ENCODE measurements at regions not wholly inside any gene's neighbourhood (a gene's known extent, or its start where the extent isn't known, plus 50 kb on each side); places are given as distances from the start of the nearest gene placed in this dataset.

DNA sequence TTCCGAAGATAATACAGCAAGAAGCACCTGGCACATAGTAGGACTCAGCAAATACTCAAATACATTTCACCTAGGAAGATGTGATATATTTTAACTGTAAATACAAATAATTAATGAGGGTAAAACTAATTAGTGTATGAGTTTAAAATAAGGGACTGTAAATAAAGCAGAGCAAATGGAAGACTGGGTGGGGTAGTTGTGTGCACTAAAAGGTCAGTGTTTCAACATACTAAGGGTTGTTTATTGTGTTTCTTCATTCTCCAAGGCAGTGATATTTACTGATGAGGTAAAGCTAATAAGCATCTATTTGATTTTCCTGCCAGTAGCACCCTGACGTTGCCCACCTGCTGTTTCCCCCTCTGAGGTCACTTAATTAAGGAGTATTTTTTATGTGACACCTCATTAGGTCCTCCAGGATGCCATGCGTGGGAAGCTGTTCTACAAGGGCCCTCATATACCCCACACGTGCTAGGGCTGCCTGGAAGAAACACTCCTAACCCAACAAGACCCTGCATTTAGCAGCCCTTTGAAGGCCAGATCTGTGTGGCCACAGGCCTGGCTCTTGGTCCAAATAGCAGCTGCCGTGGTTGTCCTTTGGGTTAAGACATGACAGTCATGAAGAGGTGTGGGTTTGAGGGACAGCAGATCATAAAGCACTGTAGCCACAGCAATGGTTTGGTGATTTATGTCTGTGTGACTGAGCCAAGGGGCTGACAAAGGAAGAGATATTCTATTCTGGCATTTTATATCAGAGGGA is 97.5 kb upstream of the RPS23 start (continued):
- TF ChIP-seq EP300 (IDR thresholded peaks at IDR 0.05; ENCODE audit: low read depth in 2 of 2, low read length in 2 of 2) (peak in 1 of 2 experiments; percentile 58; a peak in 2 of 4 replicates), EP300 (CRISPR knock-in tag; IDR thresholded peaks at IDR 0.05; ENCODE audit: borderline replicate concordance) (no peak; the same call in 1 of the 2 replicates), KLF16 (CRISPR knock-in tag; IDR thresholded peaks at IDR 0.05) (peak in 1 of 2 experiments; percentile 38; a peak in 1 of 4 replicates), SOX6 (IDR thresholded peaks at IDR 0.05) (no peak), SOX6 (CRISPR knock-in tag; IDR thresholded peaks at IDR 0.05) (peak; percentile 60; the same call in 1 of the 2 replicates), FOXJ3 (CRISPR knock-in tag; IDR thresholded peaks at IDR 0.05; ENCODE audit: borderline replicate concordance) (0 out of 2 replicates have a peak, but pooled peaks have one; percentile 32), NR2F1 (CRISPR knock-in tag; IDR thresholded peaks at IDR 0.05) (peak; percentile 12 to 60; a peak in 2 of 4 replicates), NAIF1 (CRISPR knock-in tag; IDR thresholded peaks at IDR 0.05; ENCODE audit: borderline replicate concordance) (no peak), HDAC2 (CRISPR knock-in tag; IDR thresholded peaks at IDR 0.05) (0 out of 2 replicates have a peak, but pooled peaks have one; percentile 30), FOXP1 (IDR thresholded peaks at IDR 0.05) (no peak), FOXP1 (CRISPR knock-in tag; IDR thresholded peaks at IDR 0.05) (peak; percentile 81; the same call in 1 of the 2 replicates), SMAD9 (CRISPR knock-in tag; IDR thresholded peaks at IDR 0.05) (no peak)
- TF ChIP-seq, protein P1, sequence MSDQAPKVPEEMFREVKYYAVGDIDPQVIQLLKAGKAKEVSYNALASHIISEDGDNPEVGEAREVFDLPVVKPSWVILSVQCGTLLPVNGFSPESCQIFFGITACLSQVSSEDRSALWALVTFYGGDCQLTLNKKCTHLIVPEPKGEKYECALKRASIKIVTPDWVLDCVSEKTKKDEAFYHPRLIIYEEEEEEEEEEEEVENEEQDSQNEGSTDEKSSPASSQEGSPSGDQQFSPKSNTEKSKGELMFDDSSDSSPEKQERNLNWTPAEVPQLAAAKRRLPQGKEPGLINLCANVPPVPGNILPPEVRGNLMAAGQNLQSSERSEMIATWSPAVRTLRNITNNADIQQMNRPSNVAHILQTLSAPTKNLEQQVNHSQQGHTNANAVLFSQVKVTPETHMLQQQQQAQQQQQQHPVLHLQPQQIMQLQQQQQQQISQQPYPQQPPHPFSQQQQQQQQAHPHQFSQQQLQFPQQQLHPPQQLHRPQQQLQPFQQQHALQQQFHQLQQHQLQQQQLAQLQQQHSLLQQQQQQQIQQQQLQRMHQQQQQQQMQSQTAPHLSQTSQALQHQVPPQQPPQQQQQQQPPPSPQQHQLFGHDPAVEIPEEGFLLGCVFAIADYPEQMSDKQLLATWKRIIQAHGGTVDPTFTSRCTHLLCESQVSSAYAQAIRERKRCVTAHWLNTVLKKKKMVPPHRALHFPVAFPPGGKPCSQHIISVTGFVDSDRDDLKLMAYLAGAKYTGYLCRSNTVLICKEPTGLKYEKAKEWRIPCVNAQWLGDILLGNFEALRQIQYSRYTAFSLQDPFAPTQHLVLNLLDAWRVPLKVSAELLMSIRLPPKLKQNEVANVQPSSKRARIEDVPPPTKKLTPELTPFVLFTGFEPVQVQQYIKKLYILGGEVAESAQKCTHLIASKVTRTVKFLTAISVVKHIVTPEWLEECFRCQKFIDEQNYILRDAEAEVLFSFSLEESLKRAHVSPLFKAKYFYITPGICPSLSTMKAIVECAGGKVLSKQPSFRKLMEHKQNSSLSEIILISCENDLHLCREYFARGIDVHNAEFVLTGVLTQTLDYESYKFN (CRISPR knock-in tag; conservative IDR thresholded peaks at IDR 0.05), result 0 out of 2 replicates have a peak, but pooled peaks have one; percentile 21

Data from HepG2 (cell line).